OCI-LY3 (cell line): ENCODE measurements at regions not wholly inside any gene's neighbourhood (a gene's known extent, or its start where the extent isn't known, plus 50 kb on each side); places are given as distances from the start of the nearest gene placed in this dataset.

Source experiments
- H2AFZ ChIP-seq: fragments of 200-600, 300-600 bp; shearing (Covaris generic); 2 replicates; pipeline ENCODE4 v1.6.0; 2014; ENCODE audit warnings: antibody characterized with exemption, low read depth, low read length
- H3K27ac ChIP-seq: fragments of 200-600, 300-600 bp; sonication (generic); 2 replicates; pipeline ENCODE4 v1.5.1; 2014; ENCODE audit warnings: mild to moderate bottlenecking, low read length, moderate library complexity, mixed read lengths
- H3K27me3 ChIP-seq: fragments of 200-600, 300-600 bp; sonication (generic); 2 replicates; pipeline ENCODE4 v1.6.1; 2014; ENCODE audit warnings: low read depth, low read length, mixed read lengths
- H3K36me3 ChIP-seq: fragments of 200-600, 300-600 bp; sonication (generic); replicated peaks from 2 replicates; pipeline ENCODE3; 2014; ENCODE audit warnings: low read depth, low read length, mixed read lengths
- H3K4me1 ChIP-seq: fragments of 300-600, 200-600 bp; sonication (generic); 2 replicates; pipeline ENCODE4 v1.6.1; 2014; ENCODE audit warnings: low read length, mixed read lengths
- H3K4me2 ChIP-seq: fragments of 200-600, 300-600 bp; sonication (generic); 2 replicates; pipeline ENCODE4 v1.6.1; 2014; ENCODE audit warnings: low read length, mixed read lengths
- H3K4me3 ChIP-seq: fragments of 300-600, 200-600 bp; sonication (generic); 2 replicates; pipeline ENCODE4 v1.5.1; 2014; ENCODE audit warnings: antibody characterized with exemption, mild to moderate bottlenecking, low read length, moderate library complexity
- H3K79me2 ChIP-seq: fragments of 300-600, 200-600 bp; shearing (Covaris generic); 2 replicates; pipeline ENCODE4 v1.6.1; 2014; ENCODE audit warnings: mild to moderate bottlenecking, low read length, mixed read lengths
- H3K9ac ChIP-seq: fragments of 300-600, 200-600 bp; shearing (Covaris generic); 2 replicates; pipeline ENCODE4 v1.6.0; 2014; ENCODE audit warnings: mild to moderate bottlenecking, low read length, moderate library complexity
- H3K9me3 ChIP-seq: fragments of 200-600, 300-600 bp; shearing (Covaris generic); 2 replicates; pipeline ENCODE4 v1.6.1; 2014; ENCODE audit warnings: low read length, mixed read lengths; ENCODE audit not compliant: insufficient read depth
- H4K20me1 ChIP-seq: fragments of 200-600, 300-600 bp; sonication (generic); 2 replicates; pipeline ENCODE4 v1.6.1; 2016; ENCODE audit warnings: low read length, mixed read lengths; ENCODE audit not compliant: insufficient read depth
- EZH2phosphoT487 ChIP-seq: fragments of 200-600 bp; shearing (Covaris generic); IDR thresholded peaks from 2 replicates; pipeline ENCODE4 v1.6.1; 2018; ENCODE audit warnings: antibody characterized with exemption, mixed run types, low read depth
- TF ChIP-seq, protein P1 (sequence below): fragments of 200-600, 300-600 bp; sonication (generic); IDR thresholded peaks from 2 replicates; pipeline ENCODE4 v1.5.1; 2014; ENCODE audit warnings: antibody characterized with exemption, low read length, low read depth

- Histone ChIP-seq H3K9ac (no peak overlapping the region), H4K20me1 (no peaks in the 10 kb centered on the region), H3K4me2 (no peak overlapping the region), H3K27ac (no peak overlapping the region), H3K4me3 (no peak overlapping the region), H3K9me3 (no peaks in the 10 kb centered on the region), H2AFZ (no peak overlapping the region), H3K4me1 (no peaks in the 10 kb centered on the region), H3K36me3 (no peaks in the 10 kb centered on the region), H3K79me2 (no peaks in the 10 kb centered on the region), H3K27me3 (no peaks in the 10 kb centered on the region)
- TF ChIP-seq, protein P1, sequence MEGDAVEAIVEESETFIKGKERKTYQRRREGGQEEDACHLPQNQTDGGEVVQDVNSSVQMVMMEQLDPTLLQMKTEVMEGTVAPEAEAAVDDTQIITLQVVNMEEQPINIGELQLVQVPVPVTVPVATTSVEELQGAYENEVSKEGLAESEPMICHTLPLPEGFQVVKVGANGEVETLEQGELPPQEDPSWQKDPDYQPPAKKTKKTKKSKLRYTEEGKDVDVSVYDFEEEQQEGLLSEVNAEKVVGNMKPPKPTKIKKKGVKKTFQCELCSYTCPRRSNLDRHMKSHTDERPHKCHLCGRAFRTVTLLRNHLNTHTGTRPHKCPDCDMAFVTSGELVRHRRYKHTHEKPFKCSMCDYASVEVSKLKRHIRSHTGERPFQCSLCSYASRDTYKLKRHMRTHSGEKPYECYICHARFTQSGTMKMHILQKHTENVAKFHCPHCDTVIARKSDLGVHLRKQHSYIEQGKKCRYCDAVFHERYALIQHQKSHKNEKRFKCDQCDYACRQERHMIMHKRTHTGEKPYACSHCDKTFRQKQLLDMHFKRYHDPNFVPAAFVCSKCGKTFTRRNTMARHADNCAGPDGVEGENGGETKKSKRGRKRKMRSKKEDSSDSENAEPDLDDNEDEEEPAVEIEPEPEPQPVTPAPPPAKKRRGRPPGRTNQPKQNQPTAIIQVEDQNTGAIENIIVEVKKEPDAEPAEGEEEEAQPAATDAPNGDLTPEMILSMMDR, result no peak
- no peak for TF ChIP-seq EZH2phosphoT487
Observed at GRCh38 chr6:134707342-134708031, 242.4 kb downstream of the ALDH8A1 start.

GRCh38 chr6:134706806-134707205 lies 243.1 kb downstream of the ALDH8A1 start:
- no peaks in the 10 kb centered on the region for H4K20me1 ChIP-seq
- H3K27me3 ChIP-seq, result no peaks in the 10 kb centered on the region
- no peaks in the 10 kb centered on the region for H3K79me2 ChIP-seq
- H2AFZ ChIP-seq, result no peak overlapping the region
- H3K9me3 ChIP-seq, result no peaks in the 10 kb centered on the region
- H3K4me3 ChIP-seq, result no peak overlapping the region
- TF ChIP-seq, protein P1, result no peak
- TF ChIP-seq EZH2phosphoT487, result no peak
- H3K4me2 ChIP-seq, result no peak overlapping the region
- no peak overlapping the region for H3K27ac ChIP-seq
- H3K9ac ChIP-seq, result no peak overlapping the region
- H3K36me3 ChIP-seq, result no peaks in the 10 kb centered on the region
- H3K4me1 ChIP-seq, result no peaks in the 10 kb centered on the region

DNA sequence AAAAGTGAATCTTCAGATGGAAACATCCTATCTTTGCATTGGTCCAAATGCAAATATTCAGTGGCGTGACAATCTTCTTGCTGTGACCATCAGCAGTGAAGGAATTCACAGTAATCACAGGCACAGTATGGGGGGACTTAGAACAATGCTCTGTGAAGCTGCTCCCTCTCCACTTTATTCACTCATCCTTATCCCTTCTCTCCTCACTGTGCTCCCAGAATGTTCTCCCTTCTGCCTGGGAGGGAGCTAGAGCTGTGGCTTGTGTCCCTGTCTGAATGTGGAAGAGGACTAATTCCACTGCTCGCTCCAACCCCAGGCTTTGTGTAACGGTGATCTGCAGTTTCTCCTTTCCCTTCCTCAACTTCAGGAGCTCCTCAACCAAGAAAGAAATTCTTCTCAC lies 243.7 kb downstream of the ALDH8A1 start:
- no peaks in the 10 kb centered on the region for H3K27me3 ChIP-seq
- no peak overlapping the region for H3K4me3 ChIP-seq
- no peaks in the 10 kb centered on the region for H3K36me3 ChIP-seq
- TF ChIP-seq EZH2phosphoT487, result no peak
- TF ChIP-seq, protein P1, result no peak
- H3K4me1 ChIP-seq, result no peaks in the 10 kb centered on the region
- H3K4me2 ChIP-seq, result no peak overlapping the region
- no peak overlapping the region for H3K9ac ChIP-seq
- H3K79me2 ChIP-seq, result no peaks in the 10 kb centered on the region
- H3K9me3 ChIP-seq, result no peaks in the 10 kb centered on the region
- no peak overlapping the region for H3K27ac ChIP-seq
- no peak overlapping the region for H2AFZ ChIP-seq
- H4K20me1 ChIP-seq, result no peaks in the 10 kb centered on the region

DNA sequence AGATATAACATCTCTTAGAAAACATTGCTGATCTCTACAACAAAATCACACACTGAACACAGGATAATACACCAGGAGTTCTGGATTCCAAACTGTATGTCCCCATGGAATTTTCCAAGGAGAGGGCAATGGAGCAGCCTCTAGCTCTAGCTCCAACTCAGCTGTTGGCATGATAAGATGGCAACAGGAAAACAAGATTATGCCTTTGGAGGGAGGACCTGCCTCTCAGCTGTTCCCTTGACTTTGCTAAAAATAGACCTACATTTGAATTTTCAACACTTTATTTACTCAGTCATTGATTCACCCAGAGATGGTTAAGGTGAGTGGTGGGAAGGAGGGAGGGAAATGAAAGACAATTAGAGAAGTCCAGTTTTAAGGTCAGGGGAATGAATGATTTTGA lies 246.7 kb downstream of the ALDH8A1 start:
- Histone ChIP-seq H2AFZ (no peak overlapping the region), H3K9ac (no peak overlapping the region), H3K4me3 (no peak overlapping the region), H3K27me3 (no peaks in the 10 kb centered on the region), H3K36me3 (no peaks in the 10 kb centered on the region), H4K20me1 (no peaks in the 10 kb centered on the region), H3K27ac (no peak overlapping the region), H3K9me3 (no peaks in the 10 kb centered on the region), H3K79me2 (no peaks in the 10 kb centered on the region), H3K4me2 (no peak overlapping the region), H3K4me1 (no peaks in the 10 kb centered on the region)
- no peak for TF ChIP-seq EZH2phosphoT487
- TF ChIP-seq, protein P1, result no peak
